ENCODE measurements at regions not wholly inside any gene's neighbourhood (a gene's known extent, or its start where the extent isn't known, plus 50 kb on each side); places are given as distances from the start of the nearest gene placed in this dataset.

DNA sequence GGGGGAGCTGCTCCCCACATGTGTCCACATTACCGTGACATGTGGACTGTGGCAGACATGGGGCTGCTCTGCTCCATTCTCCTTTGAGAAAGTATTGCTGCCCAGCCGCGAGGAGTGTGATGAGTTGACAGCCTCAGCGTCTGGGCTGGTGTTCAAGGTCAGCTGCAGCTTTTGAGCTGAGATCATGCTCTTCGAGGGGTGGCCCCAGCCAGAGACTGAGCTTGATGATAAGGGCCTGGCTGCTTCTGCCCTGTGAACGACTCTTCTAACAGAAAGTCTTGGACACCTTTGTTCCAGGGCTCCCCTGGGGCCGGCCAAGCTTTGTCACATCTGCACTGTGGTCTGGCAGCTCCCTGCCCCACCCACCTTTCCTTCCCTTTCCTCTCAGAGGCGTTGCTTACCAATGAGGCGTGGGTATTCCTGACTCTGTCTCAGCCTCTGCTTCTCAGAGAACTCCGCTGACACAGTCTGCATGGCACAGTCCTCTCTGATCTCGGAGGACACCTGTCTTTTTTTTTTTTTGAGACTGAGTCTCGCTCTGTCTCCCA lies 86.6 kb downstream of the CHRD start:
- TF ChIP-seq, protein P1, sequence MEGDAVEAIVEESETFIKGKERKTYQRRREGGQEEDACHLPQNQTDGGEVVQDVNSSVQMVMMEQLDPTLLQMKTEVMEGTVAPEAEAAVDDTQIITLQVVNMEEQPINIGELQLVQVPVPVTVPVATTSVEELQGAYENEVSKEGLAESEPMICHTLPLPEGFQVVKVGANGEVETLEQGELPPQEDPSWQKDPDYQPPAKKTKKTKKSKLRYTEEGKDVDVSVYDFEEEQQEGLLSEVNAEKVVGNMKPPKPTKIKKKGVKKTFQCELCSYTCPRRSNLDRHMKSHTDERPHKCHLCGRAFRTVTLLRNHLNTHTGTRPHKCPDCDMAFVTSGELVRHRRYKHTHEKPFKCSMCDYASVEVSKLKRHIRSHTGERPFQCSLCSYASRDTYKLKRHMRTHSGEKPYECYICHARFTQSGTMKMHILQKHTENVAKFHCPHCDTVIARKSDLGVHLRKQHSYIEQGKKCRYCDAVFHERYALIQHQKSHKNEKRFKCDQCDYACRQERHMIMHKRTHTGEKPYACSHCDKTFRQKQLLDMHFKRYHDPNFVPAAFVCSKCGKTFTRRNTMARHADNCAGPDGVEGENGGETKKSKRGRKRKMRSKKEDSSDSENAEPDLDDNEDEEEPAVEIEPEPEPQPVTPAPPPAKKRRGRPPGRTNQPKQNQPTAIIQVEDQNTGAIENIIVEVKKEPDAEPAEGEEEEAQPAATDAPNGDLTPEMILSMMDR (IDR thresholded peaks at IDR 0.05), result no peak
- TF ChIP-seq POLR2A (IDR thresholded peaks at IDR 0.05), result no peak

Measured in thyroid gland (tissue), 4 donors.